HepG2 (cell line): ENCODE measurements at regions not wholly inside any gene's neighbourhood (a gene's known extent, or its start where the extent isn't known, plus 50 kb on each side); places are given as distances from the start of the nearest gene placed in this dataset.

ENCODE experiments used
- ATAC-seq: fragments of 200-7000 bp; cut with Tn5 transposase; 3 replicates; pipeline ENCODE4 v1.9.1; 2020; ENCODE audit warnings: mild to moderate bottlenecking, moderate library complexity
- BruUV-seq: library from RNA; stranded (reverse); fragments of 400-500 nt; replicated peaks from 2 replicates; lab custom pipeline; 2021; lab: Mats Ljungman, UMichigan
- CTCF ChIA-PET: fragments of 300-600 bp; formaldehyde crosslinking; extraction: SDS; loops from one replicate; lab custom pipeline; 2021; ENCODE audit warnings: low total read pairs, inconsistent platforms, low intra/inter-chr PET ratio; lab: Yijun Ruan, JAX
- POLR2A ChIA-PET: fragments of 350-600 bp; sonication (Branson Sonifier 250); formaldehyde crosslinking; loops from one replicate; lab custom pipeline; 2020; ENCODE audit warnings: antibody characterized with exemption, inconsistent platforms; lab: Yijun Ruan, JAX
- DNase-seq: peaks from one replicate; pipeline ENCODE4 v3.0.0-alpha.2; 2015; ENCODE audit warnings: low spot score
- FAIRE-seq: peaks from 3 replicates; lab custom pipeline; 2011; peaks lifted over from hg19 to GRCh38; lab: Jason Lieb, UNC
- H2AFZ ChIP-seq: one replicate; pipeline ENCODE4 v1.6.1; 2011; ENCODE audit warnings: low read length, inconsistent platforms
- H3K27ac ChIP-seq: fragments of 300-600 bp; 3 replicates; pipeline ENCODE4 v1.8.0; 2011; ENCODE audit warnings: mixed run types, mild to moderate bottlenecking, mixed read lengths, low read length, inconsistent platforms; ENCODE audit not compliant: insufficient read depth; ENCODE audit errors: extremely low read length
- H3K27me3 ChIP-seq, 2 experiments: fragments of 200-600 bp in 1 of 2; 2 replicates in 1 of 2; 3 replicates in 1 of 2; pipeline versions ENCODE4 v1.6.0 to v1.8.0; 2011; ENCODE audit warnings: low read length in 2 of 2, mild to moderate bottlenecking in 2 of 2, moderate library complexity in 2 of 2, inconsistent platforms in 1 of 2; ENCODE audit not compliant: insufficient read depth in 2 of 2, control insufficient read depth in 1 of 2
- H3K36me3 ChIP-seq, 2 experiments: fragments of 200-600 bp in 1 of 2; replicated peaks in 1 of 2; 2 replicates in 1 of 2; 3 replicates in 1 of 2; pipeline versions ENCODE4 v1.5.1 to v1.8.0; 2011; ENCODE audit warnings: low read length in 2 of 2, inconsistent platforms in 1 of 2; ENCODE audit not compliant: insufficient read depth in 2 of 2, control insufficient read depth in 1 of 2
- H3K4me1 ChIP-seq: 2 replicates; pipeline ENCODE4 v1.5.1; 2012; ENCODE audit warnings: low read length, inconsistent platforms; ENCODE audit not compliant: insufficient read depth
- H3K4me2 ChIP-seq: 2 replicates; pipeline ENCODE4 v1.6.0; 2011; ENCODE audit warnings: low read depth, low read length, inconsistent platforms
- H3K4me3 ChIP-seq, 3 experiments: fragments of 200-600 bp in 1 of 3; sonication (generic), shearing (Covaris generic) in 1 of 3; replicated peaks in 1 of 3; 2 replicates each; pipeline ENCODE4 v1.5.1; 2011 to 2016; ENCODE audit warnings: low read length in 3 of 3, inconsistent platforms in 2 of 3, low read depth in 2 of 3, mild to moderate bottlenecking in 2 of 3, control low read depth in 1 of 3, mixed read lengths in 1 of 3; ENCODE audit not compliant: insufficient read depth in 1 of 3
- H3K79me2 ChIP-seq: one replicate; pipeline ENCODE4 v1.6.1; 2011; ENCODE audit warnings: low read length, inconsistent platforms; ENCODE audit not compliant: insufficient read depth
- H3K9ac ChIP-seq: 2 replicates; pipeline ENCODE4 v1.6.0; 2011; ENCODE audit warnings: mild to moderate bottlenecking, low read depth, low read length, inconsistent platforms; ENCODE audit not compliant: insufficient read depth
- H3K9me3 ChIP-seq: 2 replicates; pipeline ENCODE4 v1.5.1; 2012; ENCODE audit warnings: mild to moderate bottlenecking, low read length
- H4K20me1 ChIP-seq: 2 replicates; pipeline ENCODE4 v1.6.0; 2011; ENCODE audit warnings: inconsistent platforms, mild to moderate bottlenecking, low read length, moderate library complexity; ENCODE audit not compliant: insufficient read depth
- CBX5 ChIP-seq: sonication (generic); formaldehyde crosslinking; IDR thresholded peaks from 2 replicates; pipeline ENCODE4 v1.4.0; 2020; ENCODE audit warnings: missing genetic modification reagents, borderline replicate concordance
- CSRNP2 ChIP-seq: sonication (generic); formaldehyde crosslinking; conservative IDR thresholded peaks from 2 replicates; pipeline ENCODE4 v1.8.0; 2022; ENCODE audit warnings: low read depth, missing genetic modification reagents
- IRF1 ChIP-seq: sonication (generic); formaldehyde crosslinking; IDR thresholded peaks from 2 replicates; pipeline ENCODE4 v1.4.0; 2020; ENCODE audit warnings: low read depth, mild to moderate bottlenecking, missing genetic modification reagents
- PAWR ChIP-seq: sonication (generic); formaldehyde crosslinking; IDR thresholded peaks from 2 replicates; pipeline ENCODE4 v1.4.0; 2020; ENCODE audit warnings: missing genetic modification reagents, mild to moderate bottlenecking, borderline replicate concordance
- U2AF2 ChIP-seq: fragments of 200-400 bp; formaldehyde crosslinking; IDR thresholded peaks from 2 replicates; pipeline ENCODE4 v1.6.1; 2017; ENCODE audit warnings: low read depth, mild to moderate bottlenecking, low read length
- USF2 ChIP-seq, 2 experiments: sonication (generic) in 1 of 2; formaldehyde crosslinking in 1 of 2; IDR thresholded peaks; 2 replicates each; pipeline versions ENCODE4 v1.5.1 to v1.6.1; 2011 to 2020; ENCODE audit warnings: borderline replicate concordance in 1 of 2, low read depth in 1 of 2, low read length in 1 of 2, mild to moderate bottlenecking in 1 of 2, missing genetic modification reagents in 1 of 2, moderate library complexity in 1 of 2
- ZNF138 ChIP-seq: sonication (generic); formaldehyde crosslinking; IDR thresholded peaks from 2 replicates; pipeline ENCODE4 v1.5.0; 2020; ENCODE audit warnings: mild to moderate bottlenecking, low read depth, missing genetic modification reagents
- ZNF331 ChIP-seq: sonication (generic); formaldehyde crosslinking; IDR thresholded peaks from 2 replicates; pipeline ENCODE4 v1.4.0; 2020; ENCODE audit warnings: missing genetic modification reagents
- ZNF343 ChIP-seq: sonication (generic); formaldehyde crosslinking; IDR thresholded peaks from 2 replicates; pipeline ENCODE4 v1.4.0; 2020; ENCODE audit warnings: mild to moderate bottlenecking, missing genetic modification reagents
- ZNF660 ChIP-seq: sonication (generic); formaldehyde crosslinking; IDR thresholded peaks from 2 replicates; pipeline ENCODE4 v1.5.1; 2020; ENCODE audit warnings: mild to moderate bottlenecking, low read depth, missing genetic modification reagents, borderline replicate concordance
- ZNF678 ChIP-seq: sonication (generic); formaldehyde crosslinking; IDR thresholded peaks from 2 replicates; pipeline ENCODE4 v1.4.0; 2020; ENCODE audit warnings: mild to moderate bottlenecking, missing genetic modification reagents
- ZNF766 ChIP-seq: sonication (generic); formaldehyde crosslinking; IDR thresholded peaks from 2 replicates; pipeline ENCODE4 v1.5.0; 2020; ENCODE audit warnings: missing genetic modification reagents, borderline replicate concordance
- WGBS: methylation state at CpG from one replicate; pipeline ENCODE4 v1.1.6; 2017; ENCODE audit warnings: low lambda C conversion rate; 5-methylcytosine and 5-hydroxymethylcytosine counted together
- in situ Hi-C: cut with HindIII; loops from 2 replicates; pipeline ENCODE4 v1.10.0; 2017; ENCODE audit warnings: low pct_unique_long_range_greater_than_20kb; ENCODE audit not compliant: extremely low pct_ligation_motif_present
- intact Hi-C: fragments of 100-400 bp; cut with micrococcal nuclease; formaldehyde crosslinking; loops from one replicate; pipeline ENCODE4 v1.10.0; 2022; ENCODE audit not compliant: unreplicated experiment

GRCh38 chr14:71204768-71205167, 297.5 kb downstream of the PCNX1 start:
- Histone ChIP-seq H3K9ac (no peak overlapping the region), H3K27ac (no peak overlapping the region), H3K79me2 (no peaks in the 10 kb centered on the region), H3K9me3 (no peaks in the 10 kb centered on the region), H3K36me3 (no peaks in the 10 kb centered on the region), H4K20me1 (no peaks in the 10 kb centered on the region), H3K4me2 (no peak overlapping the region), H3K4me3 (no peak overlapping the region), H3K4me1 (no peaks in the 10 kb centered on the region), H2AFZ (no peak overlapping the region), H3K27me3 (peaks cover 2 to 8% of the 10 kb centered on the region in 2 experiments; a peak in 3 of 5 replicates)
- TF ChIP-seq ZNF678 (CRISPR knock-in tag) (no peak), ZNF331 (CRISPR knock-in tag) (no peak)
- ChIA-PET POLR2A (no interaction called here), CTCF (no interaction called here)
- no TSS peak for BruUV-seq
- 11% methylated on average over 1 of the region's 1 CpG for WGBS
- DNase-seq (no peak), ATAC-seq (no peak), FAIRE-seq (no peak)
- intact Hi-C loops (no loop called here), in situ Hi-C loops (no loop called here)

- ChIA-PET POLR2A (no interaction called here), CTCF (no interaction called here)
- no peak overlapping the region for H3K4me2 ChIP-seq
- H3K27ac ChIP-seq: no peak overlapping the region
- H3K4me1 ChIP-seq: no peaks in the 10 kb centered on the region
- no peak for DNase-seq
- WGBS: 6% methylated on average over 2 of the region's 2 CpGs
- no peaks in the 10 kb centered on the region for H3K9me3 ChIP-seq
- no peaks in the 10 kb centered on the region for H3K36me3 ChIP-seq
- no peak overlapping the region for H3K4me3 ChIP-seq
- no peak for ATAC-seq
- no peak overlapping the region for H3K9ac ChIP-seq
- H2AFZ ChIP-seq: no peak overlapping the region
- no TSS peak for BruUV-seq
- no peaks in the 10 kb centered on the region for H4K20me1 ChIP-seq
- no peaks in the 10 kb centered on the region for H3K79me2 ChIP-seq
- intact Hi-C loops: no loop called here
- peaks cover 0 to 2% of the 10 kb centered on the region in 2 experiments; a peak in 2 of 5 replicates for H3K27me3 ChIP-seq
- no peak for FAIRE-seq
- in situ Hi-C loops: no loop called here
- TF ChIP-seq ZNF138 (CRISPR knock-in tag): no peak
- TF ChIP-seq IRF1: no peak
- no peak for TF ChIP-seq USF2 (IDR thresholded peaks at IDR 0.05; ENCODE audit: low read depth, low read length)
- no peak for TF ChIP-seq USF2 (CRISPR knock-in tag; IDR thresholded peaks at IDR 0.05; ENCODE audit: borderline replicate concordance)
- TF ChIP-seq ZNF660: no peak
- TF ChIP-seq CSRNP2: no peak
- no peak for TF ChIP-seq U2AF2
- TF ChIP-seq PAWR (CRISPR knock-in tag): no peak
- no peak for TF ChIP-seq ZNF343 (CRISPR knock-in tag)
- no peak for TF ChIP-seq CBX5 (CRISPR knock-in tag)
- no peak for TF ChIP-seq ZNF766 (CRISPR knock-in tag)
Observed at GRCh38 chr14:71206123-71206522, 298.9 kb downstream of the PCNX1 start.
